ENCODE measurements at regions not wholly inside any gene's neighbourhood (a gene's known extent, or its start where the extent isn't known, plus 50 kb on each side); places are given as distances from the start of the nearest gene placed in this dataset.

DNA sequence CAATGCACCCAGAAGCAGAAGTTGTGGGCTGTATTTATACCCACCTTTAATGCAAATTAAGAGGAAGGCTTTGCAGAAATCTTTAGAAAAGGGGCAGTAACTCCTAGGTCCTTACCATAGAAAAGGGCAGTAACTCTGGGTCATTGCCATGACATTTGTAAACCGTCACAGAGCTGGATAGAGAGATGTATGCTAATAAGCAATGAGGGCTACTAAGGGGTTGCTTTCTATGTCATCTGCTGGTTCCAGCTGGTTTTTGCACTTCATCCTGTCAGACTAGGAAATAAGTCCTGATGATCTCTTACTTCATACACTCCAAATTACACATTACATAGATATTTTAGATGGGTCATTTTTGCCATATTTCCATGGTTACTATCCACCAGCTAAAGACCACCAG is 299.1 kb upstream of the TYRP1 start:
- no peaks in the 10 kb centered on the region for H3K4me1 ChIP-seq
- TF ChIP-seq MYC (IDR thresholded peaks at IDR 0.05; ENCODE audit: borderline replicate concordance, low read length) (no peak), JUN (IDR thresholded peaks at IDR 0.05) (no peak), ESRRA (IDR thresholded peaks at IDR 0.05; ENCODE audit: borderline replicate concordance, low read length) (no peak), PBX3 (IDR thresholded peaks at IDR 0.05) (no peak), PHF8 (IDR thresholded peaks at IDR 0.05; ENCODE audit: borderline replicate concordance, low read depth) (no peak), EP300 (IDR thresholded peaks at IDR 0.05) (no peak), TP53 (CRISPR knock-in tag; IDR thresholded peaks at IDR 0.05) (no peak), ZSCAN20 (CRISPR knock-in tag; IDR thresholded peaks at IDR 0.05) (no peak), HEYL (CRISPR knock-in tag; IDR thresholded peaks at IDR 0.05) (no peak), MAFK (IDR thresholded peaks at IDR 0.05; ENCODE audit: partially characterized antibody) (no peak), NPAS2 (CRISPR knock-in tag; IDR thresholded peaks at IDR 0.05; ENCODE audit: borderline replicate concordance) (no peak)
- TF ChIP-seq, protein P1, sequence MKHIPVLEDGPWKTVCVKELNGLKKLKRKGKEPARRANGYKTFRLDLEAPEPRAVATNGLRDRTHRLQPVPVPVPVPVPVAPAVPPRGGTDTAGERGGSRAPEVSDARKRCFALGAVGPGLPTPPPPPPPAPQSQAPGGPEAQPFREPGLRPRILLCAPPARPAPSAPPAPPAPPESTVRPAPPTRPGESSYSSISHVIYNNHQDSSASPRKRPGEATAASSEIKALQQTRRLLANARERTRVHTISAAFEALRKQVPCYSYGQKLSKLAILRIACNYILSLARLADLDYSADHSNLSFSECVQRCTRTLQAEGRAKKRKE (CRISPR knock-in tag; IDR thresholded peaks at IDR 0.05; ENCODE audit: low read depth), result no peak
- FAIRE-seq (no peak), DNase-seq (ENCODE audit: low read depth in 1 of 2, low spot score in 1 of 2) (no peak), ATAC-seq (no peak)
- no peak overlapping the region for H3K4me2 ChIP-seq
- CTCF ChIA-PET, result no interaction called here
- POLR2A ChIA-PET, result no interaction called here
- no peak overlapping the region for H3K27ac ChIP-seq
- H3K4me3 ChIP-seq, result no peak overlapping the region
- H3K9me3 ChIP-seq, result no peaks in the 10 kb centered on the region
- 0% methylated on average over 1 of the region's 1 CpG for WGBS (ENCODE audit: missing lambda C conversion rate)

- Histone ChIP-seq H3K4me3 (no peak overlapping the region), H3K4me2 (no peak overlapping the region), H3K27ac (no peak overlapping the region), H3K9me3 (no peaks in the 10 kb centered on the region), H3K4me1 (no peaks in the 10 kb centered on the region)
- no peak for ATAC-seq
- ChIA-PET CTCF (no interaction called here), POLR2A (no interaction called here)
- no peak for TF ChIP-seq ELK1 (IDR thresholded peaks at IDR 0.05; ENCODE audit: low read depth, low read length)
- no peak for TF ChIP-seq KDM1A (IDR thresholded peaks at IDR 0.05; ENCODE audit: low read depth)
- no peak for TF ChIP-seq JUN (IDR thresholded peaks at IDR 0.05)
- TF ChIP-seq GATA3 (IDR thresholded peaks at IDR 0.05; ENCODE audit: borderline replicate concordance), result no peak
- no peak for TF ChIP-seq NFE2L2 (conservative IDR thresholded peaks at IDR 0.05; ENCODE audit: low read length)
- TF ChIP-seq RAD21 (conservative IDR thresholded peaks at IDR 0.05 in 1 of 2, IDR thresholded peaks at IDR 0.05 in 1 of 2), result no peak
- no peak for TF ChIP-seq SMC3 (IDR thresholded peaks at IDR 0.05)
- TF ChIP-seq TFCP2L1 (CRISPR knock-in tag; IDR thresholded peaks at IDR 0.05), result no peak
- no peak for TF ChIP-seq CBX8 (IDR thresholded peaks at IDR 0.05)
- TF ChIP-seq CTCF (IDR thresholded peaks at IDR 0.05), result no peak
- TF ChIP-seq PBX3 (IDR thresholded peaks at IDR 0.05), result no peak
- whole genome bisulfite sequencing (ENCODE audit: missing lambda C conversion rate), result 0% methylated on average over 2 of the region's 2 CpGs
- DNase-seq (ENCODE audit: low read depth in 1 of 2, low spot score in 1 of 2), result no peak
- no peak for FAIRE-seq
Observed at GRCh38 chr9:12403721-12404120, 289.5 kb upstream of the TYRP1 start.

Data from A549 (cell line).